Ureter (tissue), 1 donor: ENCODE measurements at regions not wholly inside any gene's neighbourhood (a gene's known extent, or its start where the extent isn't known, plus 50 kb on each side); places are given as distances from the start of the nearest gene placed in this dataset.
"Not testable (repeated sequence)": the region's sequence is repeated elsewhere in the genome, so short reads cannot be mapped to it uniquely, and the experiment has no call there.

ENCODE experiments used
- DNase-seq: peaks from one replicate; pipeline ENCODE4 v3.0.0-alpha.2; 2020; ENCODE audit warnings: low spot score
- donor health status: DM: yes; HTN: yes; CAD: no.

DNA sequence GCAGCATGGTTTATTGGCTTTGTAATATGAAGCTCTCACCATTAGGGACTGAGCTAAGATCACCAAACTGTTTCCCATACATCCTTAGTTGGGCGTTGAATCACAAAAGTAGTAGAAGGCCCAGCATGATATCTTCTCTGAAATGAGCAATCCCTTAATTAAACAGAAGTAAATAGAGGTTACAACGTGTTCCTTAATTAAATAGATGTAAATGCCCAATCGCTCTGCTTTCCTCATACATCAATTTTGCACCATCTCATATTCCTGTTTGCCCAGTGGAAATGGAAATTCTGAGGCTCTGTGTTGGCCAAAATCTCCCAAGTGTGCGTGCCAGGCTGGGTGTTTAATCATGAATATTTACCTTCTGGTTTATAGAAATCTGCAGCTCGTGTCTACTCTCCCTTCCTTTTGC lies 107.4 kb upstream of the FOXB1 start:
- DNase-seq: no peak

DNA sequence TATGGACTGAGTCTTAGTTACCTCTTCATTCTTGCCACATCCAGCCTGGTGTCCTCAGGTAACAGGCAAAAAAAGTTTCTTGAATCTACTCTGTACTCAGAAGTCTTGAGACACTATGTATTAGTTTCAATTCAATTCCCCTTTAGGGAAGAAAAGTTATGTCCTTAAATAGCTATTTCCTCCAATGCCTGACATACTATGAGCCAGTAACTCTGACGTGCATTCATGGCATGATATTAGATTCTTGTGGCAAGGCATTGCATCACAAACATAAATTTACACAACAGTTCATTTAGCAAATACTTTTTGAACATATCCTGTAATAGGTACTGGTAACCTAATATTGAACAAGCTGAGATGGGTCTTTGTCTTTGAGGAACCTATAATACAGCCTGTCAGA lies 109.3 kb upstream of the FOXB1 start:
- no peak for DNase-seq

DNA sequence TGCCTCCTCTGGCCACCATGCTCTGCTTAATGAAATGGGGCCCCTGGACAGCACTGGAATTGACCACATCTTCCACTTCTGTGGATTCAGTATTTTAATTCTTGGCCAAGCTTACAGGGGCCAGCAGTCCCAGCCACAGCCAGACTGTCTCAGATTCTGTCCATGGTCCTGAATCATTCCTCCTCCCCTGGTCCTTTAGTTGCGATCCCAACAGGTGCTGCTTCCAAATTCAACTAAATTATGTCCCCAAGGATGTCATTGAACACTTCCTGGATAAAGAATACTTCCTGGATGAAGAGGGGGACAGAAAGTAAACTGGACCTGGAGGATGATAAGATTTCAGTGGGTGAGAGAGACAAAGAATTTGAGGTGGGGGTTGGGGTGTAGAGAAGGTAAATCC lies 111.1 kb upstream of the FOXB1 start:
- DNase-seq: no peak

DNA sequence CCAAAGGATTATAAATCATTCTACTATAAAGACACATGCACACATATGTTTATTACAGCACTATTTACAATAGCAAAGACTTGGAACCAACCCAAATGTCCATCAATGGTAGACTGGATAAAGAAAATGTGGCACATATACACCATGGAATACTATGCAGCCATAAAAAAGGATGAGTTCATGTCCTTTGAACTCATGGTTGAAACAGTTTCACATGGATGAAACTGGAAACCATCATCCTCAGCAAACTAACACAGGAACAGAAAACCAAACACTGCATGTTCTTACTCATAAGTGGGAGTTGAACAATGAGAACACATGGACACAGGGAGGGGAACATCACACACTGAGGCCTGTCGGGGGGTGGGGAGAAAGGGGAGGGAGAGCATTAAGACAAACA lies 116.2 kb upstream of the FOXB1 start:
- not testable (repeated sequence) for DNase-seq

DNA sequence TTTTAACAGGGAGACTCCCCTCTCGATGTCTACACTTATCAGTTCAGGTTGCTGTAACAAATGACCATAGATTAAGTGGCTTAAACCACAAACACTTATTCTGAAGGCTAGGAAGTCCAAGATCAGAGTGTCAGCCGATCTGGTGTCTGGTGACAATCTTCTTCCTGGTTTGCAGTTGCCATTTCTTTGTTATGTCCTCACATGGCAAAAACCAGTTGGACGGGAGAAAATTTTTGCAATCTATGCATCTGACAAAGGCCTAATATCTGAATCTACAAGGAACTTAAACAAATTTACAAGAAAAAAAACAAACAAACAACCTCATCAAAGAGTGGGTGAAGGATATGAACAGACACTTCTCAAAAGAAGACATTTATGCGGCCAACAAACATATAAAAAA lies 116.9 kb upstream of the FOXB1 start:
- DNase-seq: no peak

DNA sequence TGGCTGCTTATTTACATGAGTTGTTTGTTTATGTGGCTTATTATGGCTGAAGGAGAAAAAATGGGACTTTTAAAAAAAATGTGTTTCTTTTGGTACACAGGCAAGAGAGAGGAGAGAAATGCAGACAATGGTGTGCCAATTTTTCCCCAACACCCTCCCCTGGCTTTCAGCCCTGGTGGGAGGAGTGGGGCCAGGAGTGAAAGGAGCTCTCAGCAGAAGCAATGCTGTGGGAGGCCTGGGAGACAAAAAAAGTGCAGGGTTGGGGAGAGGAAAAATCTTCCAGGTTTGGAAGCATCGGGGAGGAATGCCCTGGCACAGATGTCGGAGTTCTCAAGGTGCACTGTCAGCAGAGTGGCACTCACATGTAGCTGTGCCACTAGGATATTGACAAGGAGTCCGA lies 117.7 kb upstream of the FOXB1 start:
- DNase-seq: no peak

DNA sequence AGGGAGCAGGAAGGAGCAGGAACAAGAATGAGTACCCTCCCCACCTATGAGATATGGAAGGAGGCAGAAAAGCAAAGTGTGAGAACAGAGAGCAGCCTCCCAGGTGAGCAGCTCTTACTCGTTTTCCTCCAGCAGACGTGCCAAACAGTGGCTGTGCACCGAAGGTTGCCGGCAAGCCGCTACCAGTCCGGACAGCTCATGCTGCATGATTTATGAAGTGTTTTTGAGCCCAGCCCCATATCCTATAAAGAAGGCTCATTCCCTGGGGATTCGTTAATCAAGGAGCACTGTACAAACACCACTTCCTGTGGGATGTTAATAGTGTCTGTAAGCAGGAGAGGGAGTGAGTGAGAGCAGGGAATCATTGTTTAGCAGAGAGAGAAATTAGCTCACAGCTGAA lies 118.3 kb upstream of the FOXB1 start:
- DNase-seq: no peak

DNA sequence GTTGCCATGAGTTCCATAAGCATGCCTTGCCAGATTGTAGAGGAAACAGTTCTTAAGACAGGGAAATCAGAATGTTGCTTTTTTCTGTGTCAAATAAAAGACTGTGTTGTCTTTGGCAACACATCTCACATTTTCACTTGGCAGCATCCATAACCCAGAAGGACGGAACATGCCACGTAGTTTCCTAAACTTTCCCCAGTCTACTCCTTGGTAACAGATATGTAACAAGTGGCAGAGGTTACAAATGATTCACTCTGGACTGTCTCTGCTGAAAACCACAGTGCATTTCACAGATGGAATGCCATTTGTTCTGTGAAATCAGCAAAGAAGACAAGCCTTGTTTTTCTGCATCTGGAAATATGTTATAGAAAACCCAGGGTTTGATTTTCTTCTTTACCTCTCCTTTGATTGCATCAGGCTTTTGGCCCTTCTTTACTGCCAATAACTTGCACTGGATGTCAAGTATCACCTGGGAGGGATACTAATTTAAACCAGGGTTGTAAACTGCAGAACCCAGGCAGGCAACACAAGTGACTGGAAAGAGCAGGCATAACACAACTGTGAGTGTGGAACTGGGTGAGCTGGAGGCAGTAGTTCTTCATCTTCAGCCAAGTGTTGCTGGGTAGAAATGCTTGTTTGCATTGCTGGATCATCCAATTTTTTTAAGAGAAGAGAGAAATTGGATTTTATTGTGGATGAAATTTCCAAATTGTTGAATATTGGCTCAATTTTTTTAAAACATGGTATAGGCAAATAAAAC lies 124.4 kb upstream of the FOXB1 start:
- DNase-seq: no peak

DNA sequence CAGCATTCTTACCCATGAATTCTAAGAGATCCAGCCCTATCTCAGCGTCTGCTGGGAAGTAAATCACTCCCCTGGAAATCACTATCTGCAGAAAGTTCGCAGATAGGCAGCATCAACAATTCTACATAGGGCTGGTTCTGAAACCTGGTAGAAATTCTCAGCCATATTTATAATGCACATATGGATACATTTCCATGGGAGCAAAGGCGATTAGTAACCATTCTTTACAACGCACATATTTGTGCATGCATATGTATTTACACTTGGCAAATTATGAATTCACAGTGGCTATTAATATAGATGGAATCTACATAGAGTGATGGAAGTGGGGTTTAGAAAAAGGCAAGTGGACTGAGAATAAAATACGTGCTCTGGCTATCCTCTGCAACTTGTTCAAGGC lies 128.0 kb upstream of the FOXB1 start:
- DNase-seq: no peak

DNA sequence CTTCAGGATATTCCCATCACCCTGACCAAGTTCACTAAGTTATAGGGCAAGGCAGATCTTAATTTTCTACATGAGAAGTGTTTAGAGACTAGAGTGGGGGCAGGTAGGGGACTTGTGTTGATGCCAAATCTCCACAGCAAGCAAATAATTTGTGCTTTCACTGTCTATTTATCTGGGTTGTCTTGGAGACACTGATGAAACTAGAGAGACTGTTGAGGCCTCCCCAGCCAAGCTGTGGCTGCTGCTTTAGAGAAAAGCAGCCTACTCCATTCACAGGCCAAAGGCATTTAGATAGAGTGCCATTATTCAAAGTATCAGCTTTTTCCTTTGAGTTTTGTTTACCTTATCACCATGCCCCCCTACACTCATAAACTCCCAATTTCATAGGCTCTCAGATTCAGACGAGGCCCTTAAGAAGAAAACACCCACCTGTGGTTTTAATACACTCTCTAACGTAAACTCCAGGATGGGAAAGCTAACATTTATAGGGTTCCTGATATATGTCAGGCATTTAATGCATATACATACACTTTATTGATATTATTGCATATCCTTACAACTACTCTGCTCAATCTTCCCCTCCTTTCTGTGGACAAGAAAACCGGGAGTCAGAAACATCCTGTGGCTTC lies 130.4 kb upstream of the FOXB1 start:
- DNase-seq: no peak

DNA sequence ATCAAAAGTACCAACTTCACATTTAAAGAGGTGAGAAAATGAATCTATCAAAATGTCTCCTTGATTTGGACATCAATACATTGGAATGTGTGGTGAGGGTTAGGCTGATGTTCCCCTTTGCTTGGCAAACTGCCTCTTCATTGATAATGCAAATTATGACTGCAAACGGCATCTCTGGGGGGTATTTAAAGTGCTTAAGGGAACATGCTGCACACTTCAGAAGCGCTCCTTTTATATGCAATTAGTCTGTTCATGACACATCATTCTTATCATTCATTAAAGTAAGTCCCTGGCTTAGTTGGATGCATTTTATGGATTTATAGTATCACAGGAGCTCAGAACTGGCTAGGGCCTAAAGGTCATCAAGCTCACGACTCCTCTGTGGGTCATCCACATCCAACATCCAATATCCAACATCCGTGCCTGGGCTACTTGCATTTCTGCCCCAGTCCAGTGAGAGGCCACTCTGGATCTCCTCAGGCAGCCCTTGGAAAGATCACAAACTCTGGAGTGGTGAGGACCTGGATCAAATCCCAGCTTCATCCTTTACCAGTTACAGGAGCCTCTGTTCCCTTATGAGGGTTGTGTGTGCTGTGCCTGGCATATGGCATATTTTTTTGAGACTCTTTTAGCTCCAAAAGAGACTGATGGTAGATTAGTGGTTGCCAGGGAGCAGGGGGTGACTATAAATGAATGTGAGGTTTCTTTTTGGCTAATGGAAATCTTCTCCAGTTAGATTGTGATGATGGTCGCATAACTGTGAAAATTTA lies 136.8 kb upstream of the FOXB1 start:
- DNase-seq: no peak

DNA sequence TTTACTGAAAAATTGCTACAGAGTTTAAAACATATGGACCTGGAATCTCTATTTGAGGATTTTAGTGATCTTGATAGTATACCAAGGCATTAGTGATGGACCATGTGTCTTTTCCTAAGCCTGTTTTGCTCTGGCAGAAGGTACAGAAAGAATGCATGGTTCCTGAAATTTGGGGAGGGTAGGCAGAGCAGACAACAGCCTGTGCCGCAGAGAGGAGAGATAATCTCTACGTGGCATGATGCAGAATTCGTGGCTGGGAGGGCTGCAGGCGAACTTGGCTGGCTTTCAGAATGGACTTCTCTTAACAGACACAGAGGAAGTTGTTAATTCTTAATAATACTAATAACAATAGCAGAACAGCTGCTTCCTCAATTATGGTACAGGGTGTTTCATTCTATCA lies 137.5 kb upstream of the FOXB1 start:
- DNase-seq: no peak

DNA sequence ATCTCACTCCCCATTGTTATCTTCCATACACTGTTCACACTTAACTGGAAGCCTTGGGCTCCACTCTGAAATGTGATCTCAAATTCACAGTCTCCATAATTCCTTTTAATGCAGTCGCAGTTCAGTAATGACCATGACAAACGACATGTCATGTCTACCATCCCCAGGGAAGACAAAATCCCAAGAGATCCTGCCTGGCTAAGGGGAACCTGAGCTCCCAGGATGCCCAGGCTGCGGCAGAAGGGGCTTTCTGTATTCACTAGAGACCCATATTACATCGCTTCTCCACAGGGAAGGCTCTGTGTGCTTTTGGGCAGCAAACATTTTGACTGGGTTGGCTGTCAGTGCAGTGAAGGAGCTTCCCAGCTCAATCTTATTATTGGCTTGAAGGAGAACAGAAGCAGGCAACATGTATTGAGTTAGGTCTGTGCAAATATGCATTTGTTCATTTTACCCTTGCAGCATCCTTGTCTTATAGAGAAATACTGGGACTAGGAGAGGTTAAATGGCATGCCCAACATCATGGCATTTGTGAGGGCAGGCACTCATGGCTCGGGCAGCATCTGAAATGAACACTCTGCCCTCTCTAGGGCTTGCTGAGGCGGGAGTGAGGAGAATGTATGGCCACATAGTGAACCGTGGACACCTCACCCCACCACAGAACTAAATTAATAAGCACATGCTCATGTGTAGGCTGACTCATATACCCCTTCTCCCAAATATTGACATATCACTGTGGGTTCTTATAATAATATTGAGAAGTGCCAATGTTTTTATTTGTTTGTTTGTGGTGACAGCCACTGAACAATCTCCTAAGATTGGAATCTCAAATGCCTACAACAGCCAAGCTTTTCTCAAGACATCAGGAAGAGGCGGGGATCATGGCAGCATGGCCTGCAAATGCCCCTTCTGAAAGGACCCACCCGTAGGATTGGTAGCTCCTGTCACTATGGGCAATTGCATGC lies 141.6 kb upstream of the FOXB1 start:
- no peak for DNase-seq

DNA sequence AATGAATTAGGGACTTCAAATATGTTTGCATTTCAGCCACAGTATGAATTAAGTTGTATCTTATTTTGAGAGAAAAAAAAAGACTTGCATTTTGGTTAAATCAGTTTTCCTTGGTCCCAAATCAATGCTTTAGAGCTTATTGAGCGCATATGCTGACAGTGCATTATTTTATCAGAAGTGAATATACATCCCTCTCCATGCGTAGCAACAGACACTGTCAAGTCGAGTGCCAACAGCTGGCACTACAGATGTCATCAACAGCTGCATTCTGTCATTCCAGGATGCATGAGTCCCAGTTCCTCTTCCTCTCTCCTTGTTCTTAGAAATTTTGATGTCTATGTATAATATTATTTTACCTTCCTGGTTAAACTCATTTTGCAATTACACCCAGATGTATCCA lies 156.1 kb upstream of the FOXB1 start:
- no peak for DNase-seq

DNA sequence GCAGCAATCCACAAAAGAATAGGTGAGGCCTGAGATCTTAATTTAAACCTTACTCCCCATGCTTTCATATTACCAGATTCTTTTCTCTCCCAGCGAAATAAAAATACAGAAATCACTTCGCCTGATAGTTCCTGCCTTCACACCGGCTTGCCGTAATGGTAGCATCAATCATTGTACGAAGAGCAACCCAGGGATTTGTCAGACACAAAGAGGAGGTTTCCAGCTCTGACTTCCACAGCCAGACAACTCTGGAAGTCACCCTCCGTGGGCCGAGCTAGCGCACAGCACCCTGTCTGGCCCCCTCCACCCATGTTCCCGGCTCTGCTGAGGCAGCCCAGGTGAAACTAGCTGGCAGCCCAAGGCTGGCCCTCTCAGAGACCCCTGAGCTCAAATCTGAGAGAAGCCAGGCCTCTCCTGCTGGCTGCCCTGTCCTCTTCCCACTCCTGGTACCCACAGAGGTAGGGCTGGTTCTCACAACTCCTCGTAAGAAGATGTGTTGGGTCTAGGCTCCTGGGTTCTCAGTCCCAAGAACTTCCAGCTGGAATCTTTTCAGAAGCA lies 156.9 kb upstream of the BNIP2 start:
- DNase-seq: no peak

DNA sequence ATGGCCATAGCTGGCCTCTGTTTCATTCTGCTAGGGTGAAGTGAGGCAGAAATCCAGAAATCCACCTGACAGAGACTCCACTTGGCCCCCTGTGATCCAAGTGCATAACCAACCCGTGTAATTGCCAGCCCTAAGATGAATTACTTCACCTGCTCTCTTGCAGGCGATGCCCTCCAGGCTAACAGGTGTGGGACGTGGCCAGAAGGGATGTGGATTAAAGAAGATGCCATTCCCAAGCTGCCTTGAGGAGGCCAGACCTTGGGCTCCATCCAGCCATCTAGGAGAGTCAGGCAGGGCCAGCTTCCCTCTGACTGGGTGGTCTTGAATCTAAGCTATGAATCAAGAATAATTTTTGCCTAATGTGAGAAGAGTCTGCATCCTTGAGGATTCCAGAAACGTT lies 154.5 kb upstream of the BNIP2 start:
- no peak for DNase-seq

DNA sequence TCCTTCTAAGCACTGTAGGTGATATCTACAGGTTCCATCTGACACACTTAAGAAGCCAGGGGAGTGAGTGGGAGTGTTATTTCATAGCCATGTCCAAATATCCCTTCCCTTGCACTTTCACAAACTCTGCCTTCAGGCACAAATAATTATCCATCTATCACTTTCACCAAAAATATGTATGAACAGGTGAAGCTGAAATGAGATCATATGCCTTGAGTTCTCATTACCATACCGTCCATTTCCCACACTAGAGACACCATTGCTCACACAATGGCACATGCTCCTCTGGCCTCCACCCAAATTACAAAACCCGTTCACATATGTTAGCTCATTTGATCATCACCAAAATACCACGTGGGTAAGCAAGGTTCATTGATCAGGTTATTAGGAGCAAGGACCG lies 151.9 kb upstream of the BNIP2 start:
- no peak for DNase-seq

DNA sequence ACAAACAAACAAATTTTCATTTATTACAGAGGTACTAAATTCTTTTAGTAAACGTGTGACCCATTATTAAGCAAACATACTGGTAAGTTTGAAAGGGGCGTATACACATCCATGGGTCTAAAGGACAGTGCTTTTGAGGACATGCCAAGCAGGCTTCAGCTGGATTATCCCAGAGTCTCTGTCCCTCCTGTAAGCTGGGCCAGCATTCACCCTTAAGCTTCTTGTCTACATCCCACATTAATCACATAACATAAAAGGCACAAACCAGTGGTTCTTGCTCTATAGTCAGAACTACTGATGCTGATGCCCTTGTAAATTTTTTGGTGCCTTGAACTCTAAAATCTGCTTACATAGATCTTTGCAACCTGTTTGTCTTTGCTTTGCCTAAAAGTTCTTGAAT lies 150.8 kb upstream of the BNIP2 start:
- no peak for DNase-seq

DNA sequence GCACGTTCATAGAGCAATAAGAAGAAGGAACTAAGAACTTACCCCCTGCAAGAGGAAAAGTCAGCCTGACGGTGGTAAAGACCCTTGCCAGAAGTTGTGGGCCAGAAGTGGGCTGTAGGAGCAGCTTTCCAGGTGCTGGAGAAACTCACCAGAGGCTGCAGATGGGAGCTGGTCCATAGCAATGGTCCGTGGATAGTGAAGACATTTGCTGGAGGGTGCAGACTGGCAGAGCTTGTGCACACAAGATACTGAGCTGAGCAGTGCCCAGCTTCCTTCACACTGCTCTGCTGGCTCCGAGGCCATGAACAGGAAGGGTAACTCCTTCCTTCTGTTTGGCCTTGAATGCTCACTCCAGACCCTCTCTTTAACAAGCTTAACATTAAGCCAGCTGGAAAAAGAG lies 149.8 kb upstream of the BNIP2 start:
- DNase-seq: no peak

DNA sequence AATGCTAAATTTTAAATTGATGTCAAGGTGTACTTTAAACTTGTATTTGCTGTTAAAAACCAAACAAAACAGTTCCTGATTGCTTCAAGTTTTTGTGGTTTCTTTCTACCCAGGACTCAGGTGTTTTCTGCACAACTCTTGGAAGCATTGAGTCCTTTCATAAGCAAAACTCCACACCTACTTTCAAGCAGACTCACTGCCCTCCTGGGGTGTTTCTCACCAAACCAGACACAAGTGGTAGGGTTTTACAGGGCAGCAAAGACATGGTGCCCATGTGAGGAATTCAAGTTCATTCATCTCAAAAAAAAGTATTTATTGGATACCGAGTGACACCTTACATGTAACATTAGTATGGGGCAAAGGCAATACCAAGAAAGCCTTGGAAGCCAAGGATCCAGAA lies 146.7 kb upstream of the BNIP2 start:
- DNase-seq: no peak

DNA sequence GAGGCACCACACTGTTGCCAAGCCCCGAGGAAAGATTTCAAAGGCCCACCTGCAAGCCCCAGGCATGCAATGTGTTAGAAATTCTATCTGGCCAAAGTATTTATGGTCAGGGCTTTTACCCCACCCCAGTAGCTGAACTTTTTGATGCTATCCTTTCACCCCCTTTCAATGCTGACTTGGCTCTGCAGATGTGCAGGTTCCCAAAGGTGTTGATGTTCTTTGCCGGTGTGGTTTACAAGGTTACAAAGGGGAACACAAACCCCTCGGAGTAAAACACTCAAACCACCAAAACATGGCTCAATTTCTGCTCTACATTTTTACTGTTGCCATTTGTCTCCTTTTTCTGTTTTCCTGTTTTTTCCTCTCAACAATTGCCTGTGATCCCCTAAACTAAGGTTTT lies 145.4 kb upstream of the BNIP2 start:
- no peak for DNase-seq

DNA sequence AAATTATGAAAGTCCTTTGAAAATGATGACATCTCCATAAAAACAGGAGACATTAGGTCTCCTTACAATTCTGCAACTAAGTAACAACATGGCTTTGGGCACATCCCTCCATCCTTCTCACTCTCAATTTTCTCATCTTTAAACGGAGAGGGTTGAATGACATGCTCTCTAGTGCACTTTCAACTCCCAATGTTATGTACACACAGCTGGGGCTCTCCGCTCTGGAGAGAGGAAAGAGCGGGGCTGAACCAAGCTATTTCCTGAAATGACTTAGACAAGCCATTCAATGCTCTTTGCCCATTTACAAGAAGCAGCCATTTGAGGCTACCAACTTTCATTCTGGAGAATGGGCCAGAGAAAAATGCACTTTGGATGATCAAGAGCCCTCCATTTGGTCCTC lies 144.2 kb upstream of the BNIP2 start:
- DNase-seq: no peak
